Stomach (tissue), 8 donors: ENCODE measurements at regions not wholly inside any gene's neighbourhood (a gene's known extent, or its start where the extent isn't known, plus 50 kb on each side); places are given as distances from the start of the nearest gene placed in this dataset.
A peak's percentile ranks its signal among the peaks of the same experiment; 100 is the strongest.

Experiments
- DNase-seq, 2 donors: peaks; one replicate each; pipeline versions ENCODE4 v3.0.0 to v3.0.0-alpha.2; 2013 to 2019
- H3K27ac ChIP-seq, 5 donors: fragments of 200-600 bp in 4 of 5; sonication (generic) in 4 of 5; one replicate each; pipeline ENCODE4 v1.5.1; 2013 to 2019; ENCODE audit warnings: mild to moderate bottlenecking in 1 of 5, moderate library complexity in 1 of 5
- H3K27me3 ChIP-seq, 3 donors: fragments of 200-600 bp; sonication (generic); one replicate each; pipeline ENCODE4 v1.5.1; 2017 to 2019; ENCODE audit warnings: mixed run types in 1 of 3
- H3K36me3 ChIP-seq, 4 donors: fragments of 200-600 bp; sonication (generic); 1 replicate in 3 of 4; 2 replicates in 1 of 4; pipeline ENCODE4 v1.5.1; 2016 to 2019
- H3K4me1 ChIP-seq, 4 donors: fragments of 200-600 bp; sonication (generic); one replicate each; pipeline ENCODE4 v1.5.1; 2016 to 2019
- H3K4me3 ChIP-seq, 4 donors: fragments of 200-600 bp; sonication (generic) in 3 of 4; one replicate each; pipeline ENCODE4 v1.5.1; 2016 to 2019; ENCODE audit warnings: mild to moderate bottlenecking in 1 of 4
- H3K9me3 ChIP-seq, 4 donors: fragments of 200-600 bp; sonication (generic); one replicate each; pipeline ENCODE4 v1.5.1; 2016 to 2019
- CTCF ChIP-seq, 7 experiments: fragments of 450-650 bp in 4 of 7; fragments of 200-600 bp in 3 of 7; sonication (generic) in 3 of 7; IDR thresholded peaks; one replicate each; pipeline ENCODE4 v1.5.1; 2016 to 2019; ENCODE audit warnings: antibody characterized with exemption in 7 of 7, control low read depth in 2 of 7, mild to moderate bottlenecking in 1 of 7
- EP300 ChIP-seq: sonication (generic); formaldehyde crosslinking; IDR thresholded peaks from one replicate; pipeline ENCODE4 v1.6.1; 2017; ENCODE audit warnings: antibody characterized with exemption
- POLR2A ChIP-seq, 4 donors: fragments of 450-650 bp; IDR thresholded peaks; one replicate each; pipeline ENCODE4 v1.6.1; 2016; ENCODE audit warnings: antibody characterized with exemption in 4 of 4, control low read depth in 2 of 4, mild to moderate bottlenecking in 1 of 4, moderate library complexity in 1 of 4
- POLR2AphosphoS5 ChIP-seq, 3 donors: sonication (generic); formaldehyde crosslinking; IDR thresholded peaks; one replicate each; pipeline ENCODE4 v1.6.1; 2016; ENCODE audit warnings: antibody characterized with exemption in 3 of 3
- WGBS, 5 donors: extraction: QIAGEN DNeasy Blood & Tissue Kit in 3 of 5; methylation state at CpG; one replicate each; pipeline versions ENCODE4 v1.1.5 to v1.1.7; 2013 to 2018; 5-methylcytosine and 5-hydroxymethylcytosine counted together
- intact Hi-C: fragments of 100-400 bp; cut with DNase I; formaldehyde crosslinking; loops from one replicate; pipeline ENCODE4 v1.15.1; 2023; ENCODE audit warnings: low total_unique reads
- donor health status: healthy with polysubstance abuse.
- donor health status: Bipolar disorder and iron deficiency.
- donor health status: healthy.

- H3K27me3 ChIP-seq = no peaks in the 10 kb centered on the region
- no peak for DNase-seq
- no peaks in the 10 kb centered on the region for H3K36me3 ChIP-seq
- H3K9me3 ChIP-seq = no peaks in the 10 kb centered on the region
- H3K4me3 ChIP-seq = no peak overlapping the region
- intact Hi-C loops = no loop called here
- no peak for TF ChIP-seq POLR2A (IDR thresholded peaks at IDR 0.05)
- no peak for TF ChIP-seq EP300
- TF ChIP-seq CTCF (IDR thresholded peaks at IDR 0.05) = no peak
- H3K27ac ChIP-seq = peak overlapping the region in 4 of 5 donors; percentile 74 to 91 (median 84)
- 52 to 79% (median 71%) methylated on average over 1 of the region's 1 CpG for WGBS, 5 donors
- peaks cover 16 to 43% (median 23%) of the 10 kb centered on the region in 4 donors for H3K4me1 ChIP-seq
Observed at GRCh38 chr3:188053036-188053340, 101.0 kb upstream of the LPP start.

DNA sequence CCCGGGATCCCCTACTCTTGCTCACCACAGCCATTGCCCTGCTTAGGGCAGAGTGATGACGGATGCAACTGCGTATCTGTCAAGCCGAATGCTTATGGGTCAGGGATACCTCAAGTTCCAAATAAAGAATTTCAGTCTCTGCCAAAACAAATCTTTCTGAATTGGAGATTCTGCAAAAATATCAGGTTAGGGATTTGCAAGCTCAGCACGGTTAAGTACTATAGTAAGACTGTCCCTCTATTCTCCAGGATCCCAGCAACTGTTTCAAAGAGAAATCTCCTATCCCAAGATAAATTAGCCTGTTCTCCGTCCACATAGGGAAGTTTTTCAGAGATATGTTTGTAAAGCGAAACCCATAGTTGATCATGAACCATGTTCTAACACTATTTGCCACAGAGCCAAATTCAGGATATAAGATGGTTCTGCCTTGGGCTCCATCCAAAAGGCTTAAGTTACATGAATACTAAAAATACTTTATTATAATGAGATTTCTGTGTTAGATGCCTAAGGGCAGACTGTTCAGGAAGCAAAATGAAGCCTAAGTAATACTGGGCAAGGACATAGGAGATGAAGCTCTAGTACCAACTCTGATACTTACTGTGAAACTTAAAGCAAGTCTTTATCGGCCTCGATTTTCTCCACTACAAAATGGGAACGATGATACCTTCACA, 100.1 kb upstream of the LPP start:
- 83 to 94% (median 85%) methylated on average over 10 of the region's 10 CpGs for WGBS, 5 donors
- Histone ChIP-seq H3K27ac (peak overlapping the region in 4 of 5 donors; percentile 74 to 91 (median 84)), H3K4me1 (peaks cover 16 to 43% (median 26%) of the 10 kb centered on the region in 4 donors), H3K36me3 (no peaks in the 10 kb centered on the region), H3K27me3 (no peaks in the 10 kb centered on the region), H3K4me3 (no peak overlapping the region), H3K9me3 (no peaks in the 10 kb centered on the region)
- no peak for TF ChIP-seq CTCF (IDR thresholded peaks at IDR 0.05)
- no peak for TF ChIP-seq EP300
- TF ChIP-seq POLR2AphosphoS5 (IDR thresholded peaks at IDR 0.05) = no peak
- no peak for TF ChIP-seq POLR2A (IDR thresholded peaks at IDR 0.05)
- intact Hi-C loops = no loop called here
- peak in 1 of 2 donors; percentile 23 for DNase-seq

GRCh38 chr3:188054541-188054940, 99.4 kb upstream of the LPP start:
- Histone ChIP-seq H3K4me3 (no peak overlapping the region), H3K9me3 (no peaks in the 10 kb centered on the region), H3K36me3 (no peaks in the 10 kb centered on the region), H3K27me3 (no peaks in the 10 kb centered on the region), H3K27ac (peak overlapping the region in 2 of 5 donors; percentile 31 to 91), H3K4me1 (peaks cover 16 to 41% (median 27%) of the 10 kb centered on the region in 4 donors)
- WGBS, 5 donors = 78 to 86% (median 85%) methylated on average over 4 of the region's 4 CpGs
- intact Hi-C loops = no loop called here
- no peak for TF ChIP-seq EP300
- no peak for TF ChIP-seq POLR2AphosphoS5 (IDR thresholded peaks at IDR 0.05)
- no peak for TF ChIP-seq CTCF (IDR thresholded peaks at IDR 0.05)
- TF ChIP-seq POLR2A (IDR thresholded peaks at IDR 0.05) = no peak
- no peak for DNase-seq

DNA sequence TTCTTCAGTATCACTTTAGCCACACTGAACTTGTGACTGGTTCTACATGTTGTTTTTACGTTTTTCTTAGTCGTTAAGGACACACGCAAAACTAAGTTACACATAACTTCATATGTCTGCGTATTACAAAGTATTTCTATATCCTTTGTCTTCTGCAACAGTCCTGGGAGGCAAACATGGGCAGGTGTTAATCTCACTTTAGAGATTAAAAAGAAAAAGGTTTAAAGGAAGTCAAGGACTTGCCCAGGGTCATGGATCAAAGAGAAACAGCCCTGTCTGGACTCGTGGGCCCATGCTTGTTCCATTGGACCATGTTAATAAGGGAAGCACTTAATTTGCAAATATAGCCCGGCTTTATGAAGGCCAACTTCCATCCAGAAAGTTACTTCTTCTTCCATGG, 98.6 kb upstream of the LPP start:
- H3K27ac ChIP-seq = peak overlapping the region in 2 of 5 donors; percentile 14 to 91
- DNase-seq = peak in 1 of 2 donors; percentile 34
- no peaks in the 10 kb centered on the region for H3K27me3 ChIP-seq
- H3K4me3 ChIP-seq = no peak overlapping the region
- intact Hi-C loops = no loop called here
- no peaks in the 10 kb centered on the region for H3K9me3 ChIP-seq
- WGBS, 5 donors = 30 to 66% (median 61%) methylated on average over 6 of the region's 6 CpGs
- H3K4me1 ChIP-seq = peaks cover 16 to 39% (median 25%) of the 10 kb centered on the region in 4 donors
- H3K36me3 ChIP-seq = no peaks in the 10 kb centered on the region
- TF ChIP-seq EP300 = no peak

DNA sequence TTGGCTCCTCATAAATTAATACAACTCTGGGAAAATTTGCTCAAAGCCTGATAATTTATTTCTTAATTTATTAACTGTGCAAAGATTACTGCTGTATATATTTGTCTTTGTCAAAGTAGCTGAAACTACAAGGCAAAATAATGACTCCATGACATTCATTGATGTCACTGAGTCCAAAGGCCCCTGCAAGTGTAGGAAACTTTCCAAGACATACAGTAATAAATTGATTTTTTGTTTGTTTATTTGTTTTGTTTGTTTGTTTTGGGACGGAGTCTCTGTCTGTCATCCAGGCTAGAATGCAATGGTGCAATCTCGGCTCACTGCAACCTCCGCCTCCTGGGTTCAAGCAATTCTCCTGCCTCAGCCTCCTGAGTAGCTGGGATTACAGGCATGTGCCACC, 96.8 kb upstream of the LPP start:
- H3K9me3 ChIP-seq = no peaks in the 10 kb centered on the region
- 71 to 81% (median 78%) methylated on average over 3 of the region's 3 CpGs for WGBS, 5 donors
- H3K4me1 ChIP-seq = peaks cover 16 to 41% (median 26%) of the 10 kb centered on the region in 4 donors
- DNase-seq = no peak
- no peak for TF ChIP-seq EP300
- no peak for TF ChIP-seq POLR2AphosphoS5 (IDR thresholded peaks at IDR 0.05)
- TF ChIP-seq POLR2A (IDR thresholded peaks at IDR 0.05) = no peak
- no peak for TF ChIP-seq CTCF (IDR thresholded peaks at IDR 0.05)
- no peak overlapping the region for H3K27ac ChIP-seq
- no peaks in the 10 kb centered on the region for H3K36me3 ChIP-seq
- no peak overlapping the region for H3K4me3 ChIP-seq
- intact Hi-C loops = no loop called here
- no peaks in the 10 kb centered on the region for H3K27me3 ChIP-seq
